GM23338 (cell line): ENCODE measurements at regions not wholly inside any gene's neighbourhood (a gene's known extent, or its start where the extent isn't known, plus 50 kb on each side); places are given as distances from the start of the nearest gene placed in this dataset.

Source experiments
- CREB1 ChIP-seq: fragments of 250-450 bp; sonication (Bioruptor Pico); IDR thresholded peaks from 2 replicates; pipeline ENCODE4 v1.5.0; 2020; ENCODE audit warnings: low read depth, mild to moderate bottlenecking, moderate library complexity
- CTCF ChIP-seq, 2 experiments: fragments of 200-600 bp in 1 of 2; sonication (generic) in 1 of 2; conservative IDR thresholded peaks; 2 replicates each; pipeline versions ENCODE4 v1.5.1 to v1.6.1; 2016 to 2017; ENCODE audit warnings: antibody characterized with exemption in 2 of 2, low read depth in 2 of 2, mild to moderate bottlenecking in 2 of 2, moderate library complexity in 1 of 2
- EZH2 ChIP-seq: fragments of 200-600 bp; sonication (generic); IDR thresholded peaks from one replicate; pipeline ENCODE4 v1.8.0; 2017; ENCODE audit warnings: antibody characterized with exemption, mild to moderate bottlenecking, low read depth; ENCODE audit not compliant: unreplicated experiment
- EZH2phosphoT487 ChIP-seq: fragments of 200-600 bp; sonication (generic); IDR thresholded peaks from one replicate; pipeline ENCODE4 v1.8.1; 2018; ENCODE audit warnings: antibody characterized with exemption; ENCODE audit not compliant: unreplicated experiment
- NANOG ChIP-seq: IDR thresholded peaks from 2 replicates; pipeline ENCODE4 v1.6.1; 2016; ENCODE audit warnings: antibody characterized with exemption, borderline replicate concordance
- POLR2AphosphoS5 ChIP-seq: IDR thresholded peaks from 2 replicates; pipeline ENCODE4 v1.6.1; 2016; ENCODE audit warnings: antibody characterized with exemption, low read depth
- REST ChIP-seq: IDR thresholded peaks from one replicate; pipeline ENCODE4 v1.6.1; 2018; ENCODE audit warnings: antibody characterized with exemption; ENCODE audit not compliant: unreplicated experiment
- ZNF462 ChIP-seq: fragments of 250-450 bp; sonication (Bioruptor Pico); IDR thresholded peaks from 2 replicates; pipeline ENCODE4 v1.5.0; 2020; ENCODE audit warnings: mild to moderate bottlenecking, moderate library complexity

GRCh38 chr11:23423104-23423503 lies 562.8 kb upstream of the CCDC179 start:
- TF ChIP-seq POLR2AphosphoS5: no peak
- no peak for TF ChIP-seq EZH2
- TF ChIP-seq CTCF (conservative IDR thresholded peaks at IDR 0.05; ENCODE audit: low read depth in 2 of 2): no peak
- no peak for TF ChIP-seq EZH2phosphoT487
- no peak for TF ChIP-seq CREB1 (CRISPR knock-in tag)
- no peak for TF ChIP-seq ZNF462
- no peak for TF ChIP-seq REST
- TF ChIP-seq NANOG: no peak
